ENCODE measurements at regions not wholly inside any gene's neighbourhood (a gene's known extent, or its start where the extent isn't known, plus 50 kb on each side); places are given as distances from the start of the nearest gene placed in this dataset.

GRCh38 chr2:144941743-144942488 is 422.0 kb upstream of the ZEB2 start:
- TF ChIP-seq BACH2 (CRISPR knock-in tag; IDR thresholded peaks at IDR 0.05; ENCODE audit: borderline replicate concordance) (no peak), PATZ1 (CRISPR knock-in tag; IDR thresholded peaks at IDR 0.05; ENCODE audit: borderline replicate concordance) (no peak), ZFP30 (CRISPR knock-in tag; IDR thresholded peaks at IDR 0.05) (no peak), ZFP3 (CRISPR knock-in tag; IDR thresholded peaks at IDR 0.05) (no peak)
